ENCODE measurements at regions not wholly inside any gene's neighbourhood (a gene's known extent, or its start where the extent isn't known, plus 50 kb on each side); places are given as distances from the start of the nearest gene placed in this dataset.

DNA sequence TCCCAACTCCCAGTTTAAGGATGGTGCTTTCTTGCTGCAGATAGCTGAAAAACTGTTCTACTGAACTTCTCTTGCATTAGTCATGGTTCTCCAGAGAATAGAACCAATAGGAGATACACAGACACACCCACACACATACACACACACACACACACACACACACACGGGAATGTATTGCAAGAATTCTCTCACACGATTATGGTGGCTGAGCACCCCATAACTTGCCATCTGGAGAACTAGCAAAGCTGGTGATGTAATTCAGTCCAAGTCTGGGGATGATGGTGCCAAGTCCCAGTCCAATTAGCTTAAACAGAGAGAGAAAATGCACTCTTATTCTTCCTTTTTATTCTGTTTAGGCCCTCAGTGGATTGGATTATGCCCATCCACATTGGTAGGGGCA is 643.9 kb downstream of the DIAPH3 start:
- DNase-seq (ENCODE audit: extremely low read depth, low read depth): no peak
- TF ChIP-seq, protein P1, sequence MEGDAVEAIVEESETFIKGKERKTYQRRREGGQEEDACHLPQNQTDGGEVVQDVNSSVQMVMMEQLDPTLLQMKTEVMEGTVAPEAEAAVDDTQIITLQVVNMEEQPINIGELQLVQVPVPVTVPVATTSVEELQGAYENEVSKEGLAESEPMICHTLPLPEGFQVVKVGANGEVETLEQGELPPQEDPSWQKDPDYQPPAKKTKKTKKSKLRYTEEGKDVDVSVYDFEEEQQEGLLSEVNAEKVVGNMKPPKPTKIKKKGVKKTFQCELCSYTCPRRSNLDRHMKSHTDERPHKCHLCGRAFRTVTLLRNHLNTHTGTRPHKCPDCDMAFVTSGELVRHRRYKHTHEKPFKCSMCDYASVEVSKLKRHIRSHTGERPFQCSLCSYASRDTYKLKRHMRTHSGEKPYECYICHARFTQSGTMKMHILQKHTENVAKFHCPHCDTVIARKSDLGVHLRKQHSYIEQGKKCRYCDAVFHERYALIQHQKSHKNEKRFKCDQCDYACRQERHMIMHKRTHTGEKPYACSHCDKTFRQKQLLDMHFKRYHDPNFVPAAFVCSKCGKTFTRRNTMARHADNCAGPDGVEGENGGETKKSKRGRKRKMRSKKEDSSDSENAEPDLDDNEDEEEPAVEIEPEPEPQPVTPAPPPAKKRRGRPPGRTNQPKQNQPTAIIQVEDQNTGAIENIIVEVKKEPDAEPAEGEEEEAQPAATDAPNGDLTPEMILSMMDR (IDR thresholded peaks at IDR 0.05; ENCODE audit: low read depth, low read length): no peak

DNA sequence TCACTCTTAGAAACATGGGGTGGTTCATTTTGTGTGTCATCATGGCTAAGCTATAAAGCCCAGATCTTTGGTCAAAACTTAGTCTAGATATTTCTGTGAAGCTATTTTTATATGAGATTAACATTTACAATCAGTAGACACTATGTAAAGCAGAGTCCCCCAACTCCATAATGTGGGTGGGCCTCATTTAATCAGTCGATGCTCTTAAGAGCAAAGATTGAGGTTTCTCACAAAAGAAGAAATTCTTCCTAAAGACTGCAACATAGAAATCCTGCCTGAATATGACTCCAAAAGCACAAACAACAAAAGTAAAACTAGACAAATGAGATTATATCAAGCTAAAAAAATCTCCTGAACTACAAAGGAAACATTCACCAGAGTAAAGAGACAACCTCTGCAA is 642.2 kb downstream of the DIAPH3 start:
- TF ChIP-seq, protein P1 (IDR thresholded peaks at IDR 0.05; ENCODE audit: low read depth, low read length): no peak

DNA sequence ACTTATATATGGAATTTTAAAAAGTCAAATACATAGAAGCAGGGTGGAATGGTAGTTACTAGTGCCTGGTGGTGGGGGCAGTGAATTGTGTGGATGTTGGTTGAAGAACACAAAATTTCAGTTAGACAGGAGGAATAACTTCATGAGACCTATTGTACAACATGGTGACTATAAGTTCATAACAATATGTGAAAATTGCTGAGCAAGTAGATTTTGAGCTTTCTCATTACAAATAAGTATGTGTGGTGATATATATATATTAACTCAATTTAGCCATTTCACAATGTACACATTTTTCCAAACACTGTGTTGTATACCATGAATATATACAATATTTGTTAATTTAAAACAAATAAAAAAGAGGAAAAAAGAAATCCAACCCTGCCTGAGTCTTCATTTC is 641.1 kb downstream of the DIAPH3 start:
- no peak for DNase-seq (ENCODE audit: extremely low read depth, low read depth)
- TF ChIP-seq, protein P1 (IDR thresholded peaks at IDR 0.05; ENCODE audit: low read depth, low read length): no peak

More for the DNA sequence above, 642.2 kb downstream of the DIAPH3 start:
- no peak for DNase-seq (ENCODE audit: extremely low read depth, low read depth)

DNA sequence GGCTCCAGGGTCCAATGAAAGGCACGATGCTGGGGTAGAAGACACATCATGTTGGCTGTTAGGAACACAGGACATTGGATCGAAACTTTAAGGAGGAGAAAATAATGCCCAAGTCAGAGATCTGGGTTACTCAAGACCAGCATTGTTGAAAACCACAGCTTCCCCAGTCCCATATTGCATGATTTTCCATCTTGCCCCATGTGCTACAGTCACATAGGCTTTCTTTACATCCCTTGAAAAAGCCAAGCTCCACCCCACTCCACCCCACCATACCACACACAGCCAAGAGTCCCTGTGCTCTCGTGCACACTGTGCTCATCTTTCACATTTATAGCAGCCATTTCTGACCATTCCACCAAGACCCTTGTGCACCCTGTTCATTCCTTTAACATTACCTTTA is 636.2 kb downstream of the DIAPH3 start:
- DNase-seq (ENCODE audit: extremely low read depth, low read depth): no peak

DNA sequence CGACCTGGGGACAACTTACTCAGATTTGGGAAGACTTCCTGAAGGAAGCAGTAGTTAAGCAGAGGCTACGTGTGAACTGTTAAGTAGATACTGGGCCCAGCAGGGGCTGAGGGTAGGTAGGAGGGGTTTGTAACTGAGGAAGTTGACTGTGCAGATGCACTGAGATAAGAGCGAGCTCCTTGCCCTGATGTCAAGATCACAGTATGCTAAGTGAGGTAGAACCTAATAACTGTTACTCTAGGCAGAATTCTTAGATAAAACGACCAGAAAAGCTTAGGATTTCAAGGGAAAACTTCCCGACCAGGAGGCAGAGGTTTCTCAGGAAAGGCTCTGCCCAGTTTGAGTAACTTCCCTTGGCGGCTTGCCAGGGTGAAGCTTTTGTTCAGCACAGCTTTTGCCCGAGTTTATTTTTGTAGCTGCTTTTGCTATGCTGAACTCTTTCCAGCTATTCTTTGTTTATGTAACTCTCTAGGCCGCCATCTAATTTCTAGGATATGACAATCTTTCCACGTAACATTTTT is 632.1 kb downstream of the DIAPH3 start:
- TF ChIP-seq, protein P1 (IDR thresholded peaks at IDR 0.05; ENCODE audit: low read depth, low read length): no peak
- peak; percentile 44 for DNase-seq (ENCODE audit: extremely low read depth, low read depth)

More for the DNA sequence above, 636.2 kb downstream of the DIAPH3 start:
- TF ChIP-seq, protein P1 (IDR thresholded peaks at IDR 0.05; ENCODE audit: low read depth, low read length): no peak

DNA sequence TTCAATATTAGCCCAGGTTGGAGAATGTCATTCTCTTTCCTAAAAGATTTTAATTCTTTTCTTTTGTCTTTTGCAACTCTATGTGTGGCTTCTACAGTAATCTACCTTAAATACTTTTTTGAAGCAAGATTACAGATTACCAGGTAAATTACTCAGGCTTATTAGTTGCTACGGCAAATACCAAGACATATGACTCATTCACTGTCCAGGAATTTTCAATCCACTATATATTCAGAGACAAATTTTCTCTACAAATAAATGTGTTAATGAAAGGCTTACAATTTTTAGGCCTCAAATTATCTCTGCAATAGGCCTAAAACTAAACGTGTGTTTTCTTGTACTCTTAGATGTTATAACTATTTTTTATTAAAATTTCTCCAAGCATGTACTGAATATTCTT is 631.3 kb downstream of the DIAPH3 start:
- no peak for DNase-seq (ENCODE audit: extremely low read depth, low read depth)
- TF ChIP-seq, protein P1 (IDR thresholded peaks at IDR 0.05; ENCODE audit: low read depth, low read length): no peak

DNA sequence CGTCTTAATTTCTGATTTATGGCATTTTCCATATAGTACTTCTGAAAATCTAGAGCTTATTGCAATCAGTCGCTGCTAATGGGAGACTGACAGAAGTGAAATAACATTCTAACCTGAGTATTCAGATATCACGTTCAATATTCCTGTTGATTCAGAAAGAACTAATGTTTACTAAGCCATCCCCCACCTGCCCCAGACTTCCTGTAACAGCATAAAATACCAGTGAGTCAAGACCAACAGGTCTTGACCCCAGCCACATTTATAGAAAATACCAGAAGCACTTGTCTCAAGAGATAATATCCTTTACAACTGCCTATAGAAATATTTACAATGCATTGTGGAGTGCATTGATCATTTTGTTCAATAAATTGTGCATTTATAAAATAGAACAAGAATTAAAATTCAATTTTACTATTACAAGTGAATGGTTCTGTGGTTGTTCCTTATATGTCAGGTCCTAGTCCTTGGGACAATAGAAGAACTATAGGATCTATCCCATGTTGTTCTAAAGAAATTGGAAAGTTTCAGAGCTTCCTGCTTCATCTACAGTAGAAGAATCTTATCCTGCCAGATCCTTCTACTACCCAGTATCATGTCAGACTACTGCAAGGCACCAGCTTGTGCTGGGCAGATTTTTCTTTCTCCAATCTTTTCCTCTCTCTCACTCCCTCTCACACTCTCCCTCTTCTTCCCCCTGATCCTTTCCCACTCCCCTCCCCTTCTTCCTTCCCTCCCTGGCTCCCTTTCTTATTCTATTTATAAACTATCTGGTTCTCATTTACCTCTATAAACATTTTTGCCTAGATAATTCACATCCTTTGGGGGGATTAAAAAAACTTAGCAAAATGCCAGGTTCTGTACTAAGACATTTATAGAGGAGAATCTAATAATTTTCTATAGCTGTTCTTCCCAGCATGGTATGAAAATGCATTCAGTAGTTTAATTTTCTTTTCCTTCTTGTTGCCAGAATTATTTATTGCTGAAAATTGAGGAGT is 629.9 kb downstream of the DIAPH3 start:
- TF ChIP-seq, protein P1 (IDR thresholded peaks at IDR 0.05; ENCODE audit: low read depth, low read length): no peak
- no peak for DNase-seq (ENCODE audit: extremely low read depth, low read depth)

Data from AG09319 (cell line).